GM19467 (cell line): ENCODE measurements at regions not wholly inside any gene's neighbourhood (a gene's known extent, or its start where the extent isn't known, plus 50 kb on each side); places are given as distances from the start of the nearest gene placed in this dataset.
"Not testable (repeated sequence)": the region's sequence is repeated elsewhere in the genome, so short reads cannot be mapped to it uniquely, and the experiment has no call there.

Experiments
- ATAC-seq: cut with Tn5 transposase; IDR thresholded peaks from one replicate; pipeline ENCODE4 v1.9.1; 2021; ENCODE audit warnings: mild to moderate bottlenecking, moderate library complexity; ENCODE audit not compliant: unreplicated experiment

DNA sequence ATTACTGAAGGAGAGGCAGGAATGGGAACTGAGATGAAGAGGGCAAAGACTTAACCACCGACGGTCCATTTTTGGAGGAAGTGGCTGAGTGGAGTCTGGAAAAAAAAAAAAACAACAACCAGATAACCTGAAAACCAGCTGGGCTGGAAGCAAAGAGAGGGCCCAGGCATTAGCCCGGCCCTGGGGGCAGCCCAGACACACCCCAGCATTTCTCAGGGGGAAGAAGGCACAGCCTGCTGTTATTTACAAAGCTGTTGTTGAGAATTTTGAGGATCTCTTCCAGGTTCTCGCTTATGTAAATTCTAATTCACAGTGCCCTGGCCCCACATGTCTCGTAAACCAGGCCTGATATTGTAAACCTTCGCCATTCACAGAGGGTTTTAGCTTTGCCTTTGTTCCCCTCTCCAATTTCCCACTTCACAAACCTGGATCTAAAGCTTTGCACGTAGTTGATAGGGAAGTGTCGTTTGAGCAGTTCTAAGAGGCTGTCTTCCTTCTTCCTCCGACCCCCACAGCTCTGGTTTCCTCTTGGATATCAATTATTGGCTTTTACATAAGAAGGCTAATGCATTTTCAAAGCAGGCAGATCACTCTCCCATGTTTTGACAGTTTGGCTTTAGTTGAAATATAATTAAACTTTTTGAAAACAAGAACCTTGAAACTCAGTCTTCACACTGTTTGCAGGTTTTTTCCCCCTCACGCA lies 161.8 kb upstream of the IRF2BP2 start:
- no peak for ATAC-seq

DNA sequence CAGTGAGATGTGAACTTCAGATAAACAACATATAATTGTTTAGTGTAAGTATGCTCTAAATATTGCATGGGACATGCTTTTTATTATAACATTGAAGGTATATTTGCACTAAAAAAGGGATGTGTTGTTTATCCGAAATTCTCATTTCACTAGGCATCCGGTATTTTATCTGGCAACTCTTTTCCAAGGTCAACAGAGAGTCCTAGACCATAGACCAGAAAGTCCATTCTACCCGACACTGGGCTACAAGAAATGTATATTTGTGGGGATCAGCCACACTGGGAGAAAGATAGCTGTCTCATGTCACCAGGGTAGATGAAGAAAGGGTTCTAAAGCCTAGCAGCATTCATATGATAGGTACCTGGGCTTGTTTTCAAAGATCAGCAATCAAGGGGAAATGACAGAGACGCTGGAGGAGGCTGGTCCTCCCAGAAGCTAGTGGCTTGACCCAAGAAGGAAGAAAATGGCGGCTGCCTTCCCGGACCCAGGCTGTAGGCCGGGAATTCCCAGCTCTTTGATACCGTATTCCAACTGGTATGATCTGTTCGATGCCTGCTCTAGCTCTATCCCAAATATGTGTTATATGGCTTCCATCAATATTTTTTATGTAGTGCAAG lies 161.1 kb upstream of the IRF2BP2 start:
- ATAC-seq, result no peak

DNA sequence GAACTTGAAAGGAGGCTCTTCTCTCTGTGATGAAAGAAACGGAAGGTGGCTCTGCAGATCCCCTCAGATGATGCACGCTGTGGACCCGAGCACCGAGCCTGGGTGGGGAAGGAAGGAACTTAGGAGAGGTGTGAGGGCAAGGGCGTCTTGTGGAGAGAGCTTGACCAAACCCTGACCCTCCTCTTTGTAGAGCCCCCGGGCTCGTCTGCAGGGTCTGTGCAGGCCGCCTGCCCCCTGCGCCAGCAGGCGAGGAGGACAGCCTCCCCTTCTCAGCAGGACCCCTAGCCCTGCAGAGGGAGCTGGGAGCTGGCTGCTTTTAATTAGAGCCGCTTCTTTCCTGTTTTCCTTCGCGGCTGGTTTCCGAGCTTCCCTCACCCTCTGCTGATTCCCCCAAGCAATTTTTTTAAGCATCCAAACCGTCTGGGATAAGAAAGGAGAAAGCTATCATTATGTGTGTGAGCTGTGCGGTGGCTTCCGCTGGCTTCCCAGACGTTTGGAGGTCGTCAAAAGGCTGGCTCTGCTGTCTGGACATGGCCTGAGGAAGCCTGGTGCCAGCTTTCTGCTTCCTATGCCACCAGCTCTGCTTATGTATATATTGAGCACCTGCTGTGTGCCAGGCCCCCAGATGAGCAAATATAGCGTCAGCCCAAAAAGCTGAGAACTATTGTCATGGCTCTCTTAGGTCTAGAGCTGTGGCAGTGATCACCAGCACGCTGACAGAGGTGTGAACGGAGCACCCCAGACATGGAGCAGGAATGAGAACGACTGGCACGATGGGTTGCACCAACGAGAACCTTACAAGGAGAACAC lies 160.2 kb upstream of the IRF2BP2 start:
- no peak for ATAC-seq

DNA sequence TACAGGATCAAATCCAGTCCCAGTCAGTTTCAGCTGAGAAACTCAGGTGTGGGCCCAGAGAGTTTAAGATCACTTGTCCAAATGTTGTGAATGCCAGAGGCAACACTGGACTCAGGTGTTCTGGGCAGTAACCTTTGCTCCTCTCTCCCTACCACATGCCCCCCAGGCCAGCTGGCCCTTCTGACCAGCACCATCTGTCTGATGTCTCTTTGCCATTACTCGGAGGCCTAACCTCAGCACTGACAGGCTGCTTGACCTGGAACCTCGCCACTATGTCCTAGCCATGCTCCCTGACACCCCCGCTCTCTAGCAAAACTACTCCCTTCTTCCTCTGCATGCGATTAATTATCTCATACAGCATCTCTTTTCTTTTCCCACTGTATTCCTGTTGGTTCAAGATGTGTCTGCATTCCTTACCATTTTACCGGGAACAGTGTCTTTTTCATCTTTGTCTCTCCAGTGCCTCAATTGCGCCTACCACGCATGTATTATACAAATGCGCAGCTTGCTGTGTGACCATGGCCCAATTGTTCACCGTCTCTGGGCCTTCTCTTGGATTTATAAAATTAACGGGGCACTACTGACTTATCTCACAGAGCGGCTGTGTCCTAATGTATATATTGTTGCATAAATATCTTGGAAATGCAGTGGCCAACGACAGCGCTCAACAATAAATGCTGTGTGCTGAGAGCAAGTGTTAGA lies 159.5 kb upstream of the IRF2BP2 start:
- no peak for ATAC-seq

DNA sequence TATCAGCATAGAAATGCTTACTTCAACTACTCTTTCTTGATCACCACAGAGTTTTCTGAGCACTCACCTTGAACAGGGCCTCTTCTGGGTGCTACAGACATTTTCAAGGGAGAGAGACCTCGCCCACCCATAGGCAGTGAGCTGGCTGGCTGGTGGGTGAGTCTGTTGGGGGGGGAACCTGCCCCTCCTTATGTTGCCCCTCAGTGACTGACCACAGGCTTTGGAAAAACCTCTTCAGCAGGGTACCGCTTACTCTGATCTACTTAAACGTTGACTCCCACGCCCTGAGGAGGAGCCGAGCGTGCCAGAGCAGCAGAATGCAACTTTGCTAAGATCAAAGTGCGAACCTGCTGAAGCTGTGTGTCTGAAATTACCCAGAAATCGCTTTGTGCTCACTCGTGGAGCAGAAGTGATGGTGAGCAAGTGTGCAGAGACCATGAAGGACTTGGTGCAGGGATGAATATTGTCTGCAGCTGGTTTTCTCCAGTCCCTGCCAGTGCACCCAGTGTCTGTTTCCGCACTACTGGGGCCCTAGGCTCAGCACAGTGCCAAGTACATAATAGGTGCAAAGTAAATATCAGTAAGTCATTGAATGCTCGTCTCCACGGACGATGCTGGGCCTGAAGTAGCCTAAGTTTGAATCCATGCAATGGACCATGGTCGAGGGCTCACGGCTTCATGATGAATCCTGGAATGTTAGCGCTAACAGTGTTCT lies 158.7 kb upstream of the IRF2BP2 start:
- no peak for ATAC-seq

DNA sequence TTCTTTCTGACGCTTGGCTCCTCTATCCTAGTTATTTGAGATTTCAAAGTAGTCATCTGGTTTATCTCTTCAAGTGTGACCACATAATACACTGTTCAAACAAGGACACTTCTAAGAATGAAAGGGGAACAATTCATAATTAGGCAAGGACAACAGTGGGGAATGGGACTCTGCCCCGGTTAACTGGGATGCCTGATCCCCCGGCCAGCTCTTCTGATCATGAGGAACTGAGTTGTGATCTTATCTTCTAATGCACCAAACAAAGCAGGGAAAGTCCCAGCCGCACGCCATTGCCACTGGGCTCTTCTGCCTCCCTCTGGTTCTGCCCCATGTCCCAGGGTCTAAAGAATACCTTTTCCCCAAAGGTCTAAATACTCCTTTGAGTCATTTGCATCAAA lies 158.2 kb upstream of the IRF2BP2 start:
- no peak for ATAC-seq

DNA sequence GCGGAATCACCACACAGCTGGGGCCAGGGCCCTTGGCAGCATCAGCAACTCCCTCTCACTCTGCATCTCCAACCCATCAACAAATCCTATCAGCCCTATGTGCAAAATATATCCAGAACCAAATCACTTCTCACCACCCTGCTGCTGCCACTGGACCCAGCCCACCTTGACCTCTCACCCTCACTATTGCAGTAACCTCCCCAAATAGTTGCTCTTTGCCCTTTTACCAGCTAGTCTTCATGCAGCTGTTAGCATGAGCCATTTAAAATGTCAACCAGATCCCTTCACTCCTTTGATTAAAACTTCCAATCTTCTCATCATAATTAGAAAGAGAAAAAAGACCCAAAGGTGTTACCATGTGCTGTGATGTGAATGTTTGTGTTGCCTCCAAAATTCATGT lies 155.7 kb upstream of the IRF2BP2 start:
- ATAC-seq, result no peak

DNA sequence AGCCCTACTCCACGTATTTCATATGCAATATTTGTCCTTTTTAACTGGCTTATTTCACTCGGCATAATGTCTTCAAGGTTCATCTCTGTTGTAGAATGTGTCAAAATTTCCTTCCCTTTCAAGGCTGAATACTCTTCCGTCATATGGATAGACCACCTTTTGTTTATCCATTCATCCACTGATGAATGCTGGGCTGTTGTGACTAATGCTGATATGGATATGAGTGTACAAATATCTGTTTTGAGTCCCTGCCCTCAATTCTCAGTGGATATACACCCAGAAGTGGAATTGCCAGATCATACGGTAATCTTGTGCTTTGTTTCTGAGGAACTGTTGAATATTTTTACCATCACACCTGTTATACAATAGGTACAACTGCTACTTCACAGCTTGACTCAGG lies 155.2 kb upstream of the IRF2BP2 start:
- ATAC-seq, result no peak

DNA sequence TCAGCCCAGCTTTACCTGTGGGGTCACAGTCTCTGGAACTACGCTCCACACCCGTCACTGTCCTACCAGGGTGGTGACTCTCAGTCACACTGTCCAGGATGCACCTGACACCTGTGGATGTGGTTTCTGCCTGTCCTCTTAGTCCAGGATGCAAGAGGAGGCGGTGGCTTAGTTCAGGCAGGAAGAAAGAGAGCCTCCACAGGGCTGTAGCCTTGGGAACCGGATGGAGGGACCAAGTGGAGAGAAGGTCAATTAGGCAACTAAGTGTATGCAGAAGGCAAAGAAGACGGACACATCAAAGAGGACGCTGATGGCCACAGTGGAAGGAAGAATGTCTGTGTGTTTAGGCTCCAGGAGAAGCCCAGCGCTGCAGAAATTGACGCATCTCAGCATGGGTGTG lies 153.9 kb upstream of the IRF2BP2 start:
- no peak for ATAC-seq

DNA sequence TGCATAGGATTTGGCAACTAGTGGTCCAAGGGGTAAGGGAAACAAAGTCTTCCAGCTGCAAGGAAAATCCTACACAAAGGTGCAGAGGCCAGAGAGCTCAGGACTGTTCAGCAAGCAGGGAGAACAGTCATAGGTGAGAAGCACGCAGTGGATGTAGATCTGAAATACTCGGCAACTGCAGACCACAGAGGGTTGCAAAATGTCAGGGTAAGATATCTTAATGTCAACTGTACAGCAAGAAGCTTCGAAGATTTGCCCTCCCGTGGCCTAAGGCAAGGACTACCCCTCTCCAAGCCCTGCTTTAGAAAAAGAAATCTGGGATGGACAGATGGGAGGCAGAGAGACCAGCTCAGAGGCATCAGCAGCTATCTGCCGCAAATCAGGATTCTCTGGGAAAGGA lies 153.4 kb upstream of the IRF2BP2 start:
- ATAC-seq, result no peak

DNA sequence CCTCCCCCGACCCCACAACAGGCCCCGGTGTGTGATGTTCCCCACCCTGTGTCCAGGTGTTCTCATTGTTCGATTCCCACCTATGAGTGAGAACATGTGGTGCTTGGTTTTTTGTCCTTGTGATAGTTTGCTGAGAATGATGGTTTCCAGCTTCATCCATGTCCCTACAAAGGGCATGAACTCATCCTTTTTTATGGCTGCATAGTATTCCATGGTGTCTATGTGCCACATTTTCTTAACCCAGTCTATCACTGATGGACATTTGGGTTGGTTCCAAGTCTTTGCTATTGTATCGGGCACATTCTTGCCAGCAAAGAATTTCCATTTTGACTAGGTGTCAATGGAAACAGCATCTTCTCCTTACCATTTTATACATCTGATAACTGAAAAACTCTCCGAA lies 152.1 kb upstream of the IRF2BP2 start:
- ATAC-seq, result not testable (repeated sequence)

DNA sequence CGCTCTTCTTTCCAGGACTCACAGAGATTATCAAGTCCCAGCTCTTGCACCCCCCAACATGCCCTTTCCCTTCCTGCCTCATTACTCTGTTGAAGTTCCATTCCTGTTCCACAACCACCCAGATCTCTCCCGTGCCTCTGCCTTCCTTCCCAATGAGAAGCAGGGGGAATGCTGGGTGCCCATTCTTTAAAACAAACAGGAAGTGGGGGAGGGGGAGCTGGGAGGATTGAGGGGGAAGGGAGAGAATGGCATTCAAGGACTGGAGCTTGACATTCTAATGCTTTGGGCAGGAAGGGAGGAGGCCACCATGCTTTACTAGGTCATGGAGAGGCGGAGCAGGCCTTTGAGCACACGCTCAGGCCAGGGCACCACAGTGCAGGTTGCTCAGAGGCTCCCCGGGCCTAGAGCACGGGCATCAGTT lies 150.3 kb upstream of the IRF2BP2 start:
- ATAC-seq, result no peak

DNA sequence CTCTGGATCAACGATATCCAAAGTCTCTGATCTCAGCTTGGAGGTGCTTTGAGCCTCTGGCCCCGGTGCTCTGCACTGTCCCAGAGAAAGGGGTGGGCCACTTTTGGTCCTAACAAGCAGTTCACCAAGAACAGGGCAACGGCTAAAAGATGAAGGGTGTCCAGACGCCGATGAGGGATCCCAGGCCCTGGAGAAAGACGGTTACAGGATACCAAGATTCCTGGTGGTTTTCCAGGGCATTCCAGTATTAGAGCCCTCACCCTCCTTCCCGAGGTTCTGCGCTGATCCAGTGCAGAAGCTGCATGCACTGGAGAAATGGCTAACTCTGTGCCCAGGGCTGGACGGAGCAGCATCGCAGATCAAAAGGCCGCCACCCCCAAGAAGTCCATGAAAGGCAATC lies 149.9 kb upstream of the IRF2BP2 start:
- ATAC-seq, result no peak

DNA sequence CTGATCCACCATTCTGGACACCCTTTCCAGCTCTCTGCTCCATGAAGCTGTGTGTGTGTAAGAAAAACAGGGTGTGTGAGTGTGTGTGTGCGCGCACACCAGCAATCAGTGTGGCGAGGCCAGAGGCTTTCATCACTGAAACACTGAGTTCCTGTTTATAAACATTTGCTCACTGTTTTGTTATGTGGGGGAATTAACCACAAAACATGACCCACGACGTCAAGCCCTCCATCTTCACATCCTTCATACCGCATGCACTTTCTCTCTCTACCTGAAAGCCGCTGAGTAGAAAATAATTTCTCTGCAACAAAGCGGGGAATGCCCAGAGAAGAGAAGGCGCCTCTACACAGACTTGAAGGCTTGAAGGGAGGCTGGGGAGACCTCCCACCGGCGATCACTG lies 148.9 kb upstream of the IRF2BP2 start:
- no peak for ATAC-seq

DNA sequence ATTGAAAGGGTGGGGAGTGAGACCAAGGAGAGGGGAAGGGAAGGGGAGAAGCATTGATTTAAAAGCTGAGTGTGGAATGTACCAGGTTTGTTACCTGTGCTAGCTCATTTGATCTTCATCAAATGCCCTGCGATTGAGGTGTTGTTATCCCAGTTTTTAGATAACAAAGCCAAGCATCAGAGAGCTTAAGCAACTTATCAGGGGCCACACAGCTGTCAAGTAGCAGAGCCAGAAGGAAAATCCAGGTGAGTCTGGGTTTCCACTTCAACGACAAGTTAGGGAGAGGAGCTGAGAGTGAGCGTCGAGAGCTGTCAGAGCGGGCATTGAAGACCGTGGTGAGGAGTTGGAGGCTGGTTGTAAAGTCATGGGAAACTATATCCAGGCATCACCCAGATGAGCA lies 146.9 kb upstream of the IRF2BP2 start:
- no peak for ATAC-seq

DNA sequence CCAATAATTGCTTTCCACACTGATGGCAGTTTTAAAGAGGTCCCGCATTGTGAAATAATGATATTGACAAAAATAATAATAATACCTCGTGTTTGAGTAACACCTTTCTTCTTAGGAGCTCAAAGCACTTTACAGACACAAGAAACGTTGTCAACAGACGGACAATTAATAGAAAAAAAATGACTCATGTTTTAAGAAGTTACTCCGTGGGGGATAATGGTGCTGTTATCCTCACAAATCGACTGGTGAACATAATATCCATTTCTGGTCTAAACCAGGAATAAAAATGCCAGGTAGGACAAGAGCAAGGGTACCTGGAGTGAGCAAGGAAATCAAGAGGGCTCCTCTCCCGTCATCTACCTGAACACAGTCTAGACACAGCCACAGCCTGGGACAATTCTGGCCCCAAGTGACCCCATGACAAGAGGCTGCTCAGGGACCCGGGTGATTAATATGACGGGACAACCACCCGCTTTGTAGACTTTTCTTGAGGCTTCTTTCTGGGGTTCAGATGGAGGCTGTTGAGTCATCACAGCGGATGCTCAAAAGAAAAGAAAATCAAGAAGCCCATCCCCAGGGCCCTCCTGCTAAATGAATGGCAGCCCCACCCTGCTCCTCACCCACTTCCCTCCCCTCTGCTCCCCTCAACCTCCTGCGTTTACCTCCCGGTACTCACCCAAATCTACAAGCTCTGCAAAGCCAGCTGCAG lies 146.2 kb upstream of the IRF2BP2 start:
- no peak for ATAC-seq

DNA sequence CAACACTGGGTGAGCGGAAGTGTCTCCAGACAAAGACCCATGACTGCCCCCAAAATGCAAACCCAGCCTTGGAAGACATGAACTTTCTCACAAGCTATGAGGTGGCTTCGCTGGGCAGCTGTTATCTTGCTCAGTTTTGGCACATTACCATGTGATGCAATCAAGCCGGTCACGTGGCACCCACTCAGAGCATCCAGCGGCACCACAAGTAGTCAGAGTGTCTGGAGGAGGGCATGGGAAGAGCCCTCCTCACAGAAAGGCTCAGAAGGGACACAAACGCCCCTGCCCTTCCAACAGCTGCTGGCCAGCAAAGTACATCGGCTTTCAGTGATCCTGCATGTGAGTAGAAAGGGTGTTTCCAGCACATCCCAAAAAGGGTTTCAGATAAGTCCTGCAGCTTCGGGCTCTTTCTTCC lies 145.5 kb upstream of the IRF2BP2 start:
- ATAC-seq, result no peak

DNA sequence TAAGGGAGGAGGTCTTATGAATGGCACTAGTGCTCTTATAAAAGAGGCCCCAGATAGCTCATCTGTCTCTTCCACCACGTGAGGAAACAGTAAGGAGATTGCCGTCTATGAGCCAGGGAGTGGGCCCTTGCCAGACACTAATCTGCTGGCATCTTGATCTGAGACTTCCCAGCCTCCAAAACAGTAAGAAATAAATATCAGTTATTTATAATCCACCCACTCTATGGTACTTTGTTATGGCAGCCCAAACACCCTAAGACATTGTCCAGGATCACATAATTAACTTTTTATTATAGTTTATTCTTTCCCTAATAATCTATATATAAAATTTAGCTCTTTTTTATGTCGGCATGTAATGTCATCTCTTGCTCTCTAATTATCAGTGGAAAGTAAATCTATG lies 144.0 kb upstream of the IRF2BP2 start:
- ATAC-seq, result no peak

DNA sequence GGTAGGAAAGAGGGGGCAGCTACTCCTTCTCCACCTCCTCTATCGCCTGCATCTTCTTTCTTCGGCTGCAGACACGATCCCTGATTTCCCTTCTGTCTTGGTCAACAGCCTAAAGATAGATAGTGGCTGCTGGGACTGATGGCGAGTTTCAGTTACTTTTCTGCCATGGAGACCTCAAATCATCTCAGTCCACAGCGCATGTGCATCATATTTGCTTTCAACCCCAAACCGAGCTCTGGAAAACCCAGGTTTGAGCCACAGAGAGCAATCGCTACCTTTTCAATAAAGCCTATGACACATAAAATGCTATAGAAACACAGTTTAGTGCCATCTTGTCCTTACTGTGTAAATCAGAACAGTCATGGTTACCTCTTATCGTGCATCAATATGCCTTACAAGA lies 142.9 kb upstream of the IRF2BP2 start:
- no peak for ATAC-seq

DNA sequence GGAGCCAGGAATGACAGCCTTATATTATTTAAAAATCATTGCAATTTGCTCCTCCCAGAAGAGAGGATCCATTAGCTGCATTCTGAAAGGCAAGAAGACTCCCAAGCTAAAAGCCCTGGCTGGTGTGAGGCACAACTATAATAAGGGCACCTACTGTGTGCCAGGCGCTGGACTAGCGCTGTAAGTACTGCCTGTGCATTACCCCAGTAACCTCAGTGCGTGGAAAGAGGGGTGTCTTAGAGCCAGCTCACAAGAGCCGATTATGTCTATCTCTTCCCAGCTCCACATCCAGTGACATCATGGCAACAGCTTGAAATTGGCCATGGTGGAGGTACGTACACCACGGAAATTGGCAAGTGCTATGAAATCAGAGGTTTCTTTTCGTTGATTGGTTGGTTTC lies 141.7 kb upstream of the IRF2BP2 start:
- ATAC-seq, result no peak
